ENCODE measurements at regions not wholly inside any gene's neighbourhood (a gene's known extent, or its start where the extent isn't known, plus 50 kb on each side); places are given as distances from the start of the nearest gene placed in this dataset.
"Not testable (repeated sequence)": the region's sequence is repeated elsewhere in the genome, so short reads cannot be mapped to it uniquely, and the experiment has no call there.

GRCh38 chr12:85466890-85467289, 186.9 kb downstream of the ALX1 start:
- no peak for TF ChIP-seq CTCF (IDR thresholded peaks at IDR 0.05; ENCODE audit: low read depth, low read length, missing control alignments)
- no peak for DNase-seq (ENCODE audit: low read depth)
- no peak overlapping the region for H3K4me3 ChIP-seq (ENCODE audit: low read depth, low read length)

DNA sequence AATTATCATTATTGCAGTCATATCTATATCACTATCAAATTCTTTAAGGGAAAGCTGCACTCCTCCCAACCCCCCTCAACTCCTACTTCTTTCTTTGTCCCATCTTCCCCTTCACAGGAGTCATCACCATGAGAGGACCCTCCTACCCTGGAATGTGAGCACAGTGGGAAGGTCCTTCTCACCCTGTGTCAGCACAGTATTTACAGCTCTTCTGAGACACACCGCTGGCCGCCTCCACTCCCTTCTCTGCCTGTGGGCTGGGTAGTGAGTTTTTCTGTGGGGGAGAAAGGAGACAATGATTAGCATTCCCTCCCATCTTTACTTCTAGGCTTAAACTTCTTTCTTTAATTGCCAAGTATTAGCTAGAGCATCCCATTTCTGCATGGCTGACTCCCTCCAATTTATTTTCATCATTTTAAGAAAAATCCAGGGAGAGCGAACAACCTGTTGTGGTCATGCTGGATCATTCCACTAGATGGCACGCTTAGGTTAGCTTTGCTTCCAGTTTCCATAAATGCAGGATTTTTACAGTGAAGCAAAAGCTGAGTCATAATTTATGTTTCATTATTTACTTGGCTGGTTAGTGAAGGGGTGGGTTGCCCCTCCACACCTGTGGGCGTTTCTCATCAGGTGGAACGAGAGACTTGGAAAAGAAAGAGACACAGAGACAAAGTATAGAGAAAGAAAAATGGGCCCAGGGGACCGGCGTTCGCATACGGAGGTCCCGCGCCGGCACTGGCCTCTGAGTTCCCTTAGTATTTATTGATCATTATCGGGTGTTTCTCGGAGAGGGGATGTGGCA, 188.5 kb downstream of the ALX1 start:
- no peak overlapping the region; the same call in 1 of the 2 replicates for H3K4me3 ChIP-seq (ENCODE audit: low read depth, low read length)
- TF ChIP-seq CTCF (IDR thresholded peaks at IDR 0.05; ENCODE audit: low read depth, low read length, missing control alignments): peak; percentile 73
- DNase-seq (ENCODE audit: low read depth): peak; percentile 29

GRCh38 chr12:85469158-85470086, 189.4 kb downstream of the ALX1 start:
- not testable (repeated sequence) for H3K4me3 ChIP-seq (ENCODE audit: low read depth, low read length); DNase-seq (ENCODE audit: low read depth)

DNA sequence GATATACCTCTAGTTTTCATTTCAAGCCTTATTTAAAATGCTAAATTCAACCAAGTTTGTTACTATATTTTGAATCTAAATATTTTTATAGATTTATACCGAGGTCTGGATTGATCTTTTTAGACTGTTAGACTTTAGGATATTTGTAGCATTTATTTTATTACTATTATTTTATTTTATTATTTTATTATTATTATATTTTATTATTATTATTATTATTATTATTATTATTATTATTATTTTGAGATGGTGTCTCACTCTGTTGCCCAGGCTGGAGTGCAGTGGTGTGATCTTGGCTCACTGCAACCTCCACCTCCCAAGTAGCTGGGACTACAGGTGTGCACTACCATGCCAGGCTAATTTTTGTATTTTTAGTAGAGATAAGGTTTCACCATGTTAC, 195.3 kb downstream of the ALX1 start:
- H3K4me3 ChIP-seq (ENCODE audit: low read depth, low read length); DNase-seq (ENCODE audit: low read depth): not testable (repeated sequence)

DNA sequence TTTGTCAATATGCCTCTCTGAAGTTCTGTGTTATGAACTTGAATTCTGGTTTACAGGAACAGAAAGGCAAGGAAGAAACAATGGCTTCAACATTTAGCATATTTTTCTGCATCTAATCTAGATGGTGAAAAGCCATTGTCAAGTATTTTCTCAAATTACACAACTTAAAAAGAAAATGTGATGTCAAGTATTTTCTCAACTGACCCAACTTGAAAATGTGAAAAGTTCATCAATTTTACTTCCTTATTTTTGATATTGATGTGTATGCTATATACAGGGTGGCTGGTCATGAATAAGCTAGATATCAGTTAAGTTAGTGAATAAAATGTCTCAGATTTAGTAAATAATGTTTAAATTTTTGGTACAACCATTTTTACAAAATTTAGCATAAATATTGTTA, 196.7 kb downstream of the ALX1 start:
- no peak overlapping the region for H3K4me3 ChIP-seq (ENCODE audit: low read depth, low read length)
- no peak for DNase-seq (ENCODE audit: low read depth)
- TF ChIP-seq CTCF (IDR thresholded peaks at IDR 0.05; ENCODE audit: low read depth, low read length, missing control alignments): no peak

GRCh38 chr12:85484387-85484786, 204.4 kb downstream of the ALX1 start:
- no peak for DNase-seq (ENCODE audit: low read depth)
- no peak overlapping the region for H3K4me3 ChIP-seq (ENCODE audit: low read depth, low read length)
- no peak for TF ChIP-seq CTCF (IDR thresholded peaks at IDR 0.05; ENCODE audit: low read depth, low read length, missing control alignments)

DNA sequence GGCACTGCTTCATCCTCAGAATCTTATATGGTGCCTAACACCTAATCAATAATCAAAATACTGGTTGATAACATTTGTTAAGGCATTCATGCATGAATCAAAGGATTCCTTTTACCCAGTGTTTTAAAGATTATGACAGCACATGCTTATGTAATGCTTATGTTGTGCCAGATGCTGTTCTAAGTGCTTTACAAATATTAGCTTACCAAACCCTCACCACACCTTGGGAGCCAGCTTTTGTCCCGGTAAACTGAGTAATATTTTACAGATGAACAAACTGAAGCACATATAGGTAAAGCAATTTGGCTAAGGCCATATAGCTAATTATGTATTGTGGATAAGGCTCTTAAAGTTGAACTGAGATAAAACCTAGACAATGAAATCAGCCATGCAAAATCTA, 209.2 kb downstream of the ALX1 start:
- DNase-seq (ENCODE audit: low read depth): no peak
- H3K4me3 ChIP-seq (ENCODE audit: low read depth, low read length): no peak overlapping the region
- TF ChIP-seq CTCF (IDR thresholded peaks at IDR 0.05; ENCODE audit: low read depth, low read length, missing control alignments): no peak
